ENCODE measurements at regions not wholly inside any gene's neighbourhood (a gene's known extent, or its start where the extent isn't known, plus 50 kb on each side); places are given as distances from the start of the nearest gene placed in this dataset.

DNA sequence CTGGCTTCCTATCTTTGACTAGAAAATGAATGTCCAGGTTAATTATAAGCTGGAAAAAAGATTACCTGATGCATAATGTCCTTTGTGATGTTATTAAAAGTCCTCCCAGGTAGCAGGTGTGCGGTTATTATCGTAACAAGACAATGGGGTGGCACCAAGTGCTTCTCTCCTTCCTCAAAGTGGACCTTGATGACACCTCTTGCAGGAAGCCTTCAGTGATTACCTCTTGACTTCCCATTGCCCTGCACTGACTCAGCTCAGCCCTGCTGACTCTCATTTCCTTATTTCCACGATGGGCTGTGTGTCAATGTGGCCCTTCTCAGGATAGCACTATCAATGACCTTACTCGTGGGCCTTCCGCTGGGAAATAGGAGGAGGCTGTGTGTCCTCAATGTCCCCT, 477.4 kb upstream of the CCL2 start:
- no peak for DNase-seq (ENCODE audit: low read depth)
- Histone ChIP-seq H3K4me3 (ENCODE audit: low read depth, low read length) (no peak overlapping the region), H3K36me3 (ENCODE audit: control insufficient read depth, insufficient read depth, low read length) (no peaks in the 10 kb centered on the region), H3K27me3 (ENCODE audit: control insufficient read depth, insufficient read depth, low read length) (no peaks in the 10 kb centered on the region)
- ChIA-PET POLR2A (no interaction called here), CTCF (interaction anchor here (0.8 to 2.1 kb wide), 6 partner anchors 9 to 584 kb away, joined by 3 to 9 read pairs (median 4); no protein-coding TSS in a partner anchor)
- no peak for TF ChIP-seq CTCF (IDR thresholded peaks at IDR 0.05; ENCODE audit: insufficient read depth, low read depth, low read length)

GRCh38 chr17:33778505-33779233, 476.4 kb upstream of the CCL2 start:
- ChIA-PET CTCF (interaction anchor here (0.8 to 2.1 kb wide), 20 partner anchors 8 to 583 kb away, joined by 3 to 13 read pairs (median 4); no protein-coding TSS in a partner anchor), POLR2A (no interaction called here)
- no peak for DNase-seq (ENCODE audit: low read depth)
- Histone ChIP-seq H3K4me3 (ENCODE audit: low read depth, low read length) (no peak overlapping the region), H3K27me3 (ENCODE audit: control insufficient read depth, insufficient read depth, low read length) (no peaks in the 10 kb centered on the region), H3K36me3 (ENCODE audit: control insufficient read depth, insufficient read depth, low read length) (no peaks in the 10 kb centered on the region)
- TF ChIP-seq CTCF (IDR thresholded peaks at IDR 0.05; ENCODE audit: insufficient read depth, low read depth, low read length): no peak

- no peaks in the 10 kb centered on the region for H3K27me3 ChIP-seq (ENCODE audit: control insufficient read depth, insufficient read depth, low read length)
- no peaks in the 10 kb centered on the region for H3K36me3 ChIP-seq (ENCODE audit: control insufficient read depth, insufficient read depth, low read length)
- H3K4me3 ChIP-seq (ENCODE audit: low read depth, low read length): no peak overlapping the region
- TF ChIP-seq CTCF (IDR thresholded peaks at IDR 0.05; ENCODE audit: insufficient read depth, low read depth, low read length): peak; percentile 89
- ChIA-PET POLR2A (interaction anchor here (0.5 kb wide), 1 partner anchor 1336 kb away, joined by 5 read pairs; no protein-coding TSS in a partner anchor), CTCF (interaction anchor here (0.6 to 1.8 kb wide), 16 partner anchors 10 to 583 kb away, joined by 3 to 13 read pairs (median 6); no protein-coding TSS in a partner anchor)
- DNase-seq (ENCODE audit: low read depth): peak; percentile 3
Observed at GRCh38 chr17:33779234-33779591, 475.9 kb upstream of the CCL2 start.

GRCh38 chr17:33785281-33785680, 469.8 kb upstream of the CCL2 start:
- ChIA-PET POLR2A (no interaction called here), CTCF (no interaction called here)
- TF ChIP-seq CTCF (IDR thresholded peaks at IDR 0.05; ENCODE audit: insufficient read depth, low read depth, low read length): no peak
- no peak overlapping the region for H3K4me3 ChIP-seq (ENCODE audit: low read depth, low read length)
- no peak for DNase-seq (ENCODE audit: low read depth)
- H3K27me3 ChIP-seq (ENCODE audit: control insufficient read depth, insufficient read depth, low read length): no peaks in the 10 kb centered on the region
- no peaks in the 10 kb centered on the region for H3K36me3 ChIP-seq (ENCODE audit: control insufficient read depth, insufficient read depth, low read length)

DNA sequence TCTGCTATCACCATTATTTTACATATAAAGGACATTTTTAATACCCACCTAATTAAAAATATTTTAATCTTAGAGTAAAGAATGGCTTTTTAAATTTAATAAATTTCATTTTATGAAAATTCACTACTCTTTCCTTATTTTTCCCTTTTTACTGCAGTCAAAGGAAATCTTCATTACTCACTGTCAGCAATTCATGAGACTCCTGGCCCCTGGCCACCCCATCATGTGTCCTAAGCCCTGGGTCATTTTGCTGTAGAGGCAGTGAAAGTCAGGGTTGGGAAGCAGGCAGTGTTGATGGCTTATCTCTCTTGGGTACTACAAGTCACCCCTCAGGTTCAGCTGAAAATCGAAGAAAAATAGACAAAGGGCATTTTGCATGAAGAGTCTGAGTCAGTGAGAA, 468.6 kb upstream of the CCL2 start:
- no peak for DNase-seq (ENCODE audit: low read depth)
- Histone ChIP-seq H3K27me3 (ENCODE audit: control insufficient read depth, insufficient read depth, low read length) (no peaks in the 10 kb centered on the region), H3K36me3 (ENCODE audit: control insufficient read depth, insufficient read depth, low read length) (no peaks in the 10 kb centered on the region), H3K4me3 (ENCODE audit: low read depth, low read length) (no peak overlapping the region)
- CTCF ChIA-PET: interaction anchor here (1.3 kb wide), 1 partner anchor 8 kb away, joined by 5 read pairs; no protein-coding TSS in a partner anchor
- no peak for TF ChIP-seq CTCF (IDR thresholded peaks at IDR 0.05; ENCODE audit: insufficient read depth, low read depth, low read length)
- POLR2A ChIA-PET: no interaction called here
